Neutrophil (primary cell): ENCODE measurements at regions not wholly inside any gene's neighbourhood (a gene's known extent, or its start where the extent isn't known, plus 50 kb on each side); places are given as distances from the start of the nearest gene placed in this dataset.

ENCODE experiments used
- H3K27ac ChIP-seq: fragments of 200-600 bp; sonication (generic); 2 replicates; pipeline ENCODE4 v1.5.1; 2016; ENCODE audit warnings: mild to moderate bottlenecking, moderate library complexity
- H3K27me3 ChIP-seq: fragments of 200-600 bp; sonication (generic); 2 replicates; pipeline ENCODE4 v1.6.0; 2016; ENCODE audit warnings: mild to moderate bottlenecking
- H3K36me3 ChIP-seq: fragments of 200-600 bp; sonication (generic); 2 replicates; pipeline ENCODE4 v1.5.1; 2017
- H3K4me1 ChIP-seq, 2 experiments: fragments of 200-600 bp in 1 of 2; sonication (generic) in 1 of 2; 1 replicate in 1 of 2; 2 replicates in 1 of 2; pipeline versions ENCODE4 v1.5.1 to v1.6.1; 2013 to 2016; ENCODE audit warnings: low read depth in 1 of 2, low read length in 1 of 2, mild to moderate bottlenecking in 1 of 2, moderate library complexity in 1 of 2; ENCODE audit not compliant: control insufficient read depth in 1 of 2, insufficient read depth in 1 of 2
- H3K4me3 ChIP-seq, 2 experiments: fragments of 200-600 bp in 1 of 2; sonication (generic) in 1 of 2; 1 replicate in 1 of 2; 2 replicates in 1 of 2; pipeline ENCODE4 v1.5.1; 2013 to 2016; ENCODE audit warnings: low read depth in 1 of 2, low read length in 1 of 2, mild to moderate bottlenecking in 1 of 2, moderate library complexity in 1 of 2
- H3K9me3 ChIP-seq: fragments of 200-600 bp; sonication (generic); 2 replicates; pipeline ENCODE4 v1.5.1; 2016
- CTCF ChIP-seq: fragments of 200-600 bp; sonication (generic); IDR thresholded peaks from 2 replicates; pipeline ENCODE4 v1.5.1; 2016; ENCODE audit warnings: antibody characterized with exemption

GRCh38 chr6:167647737-167648470 lies 178.8 kb upstream of the AFDN start:
- H3K4me3 ChIP-seq, result no peak overlapping the region
- H3K9me3 ChIP-seq, result no peaks in the 10 kb centered on the region
- H3K36me3 ChIP-seq, result no peaks in the 10 kb centered on the region
- no peak for TF ChIP-seq CTCF
- no peaks in the 10 kb centered on the region for H3K4me1 ChIP-seq
- H3K27ac ChIP-seq, result no peak overlapping the region
- H3K27me3 ChIP-seq, result peaks cover 10% of the 10 kb centered on the region

GRCh38 chr6:167648501-167649278 lies 178.0 kb upstream of the AFDN start:
- Histone ChIP-seq H3K36me3 (no peaks in the 10 kb centered on the region), H3K4me3 (no peak overlapping the region), H3K27ac (no peak overlapping the region), H3K27me3 (peaks cover 10% of the 10 kb centered on the region), H3K9me3 (no peaks in the 10 kb centered on the region), H3K4me1 (no peaks in the 10 kb centered on the region)
- no peak for TF ChIP-seq CTCF

DNA sequence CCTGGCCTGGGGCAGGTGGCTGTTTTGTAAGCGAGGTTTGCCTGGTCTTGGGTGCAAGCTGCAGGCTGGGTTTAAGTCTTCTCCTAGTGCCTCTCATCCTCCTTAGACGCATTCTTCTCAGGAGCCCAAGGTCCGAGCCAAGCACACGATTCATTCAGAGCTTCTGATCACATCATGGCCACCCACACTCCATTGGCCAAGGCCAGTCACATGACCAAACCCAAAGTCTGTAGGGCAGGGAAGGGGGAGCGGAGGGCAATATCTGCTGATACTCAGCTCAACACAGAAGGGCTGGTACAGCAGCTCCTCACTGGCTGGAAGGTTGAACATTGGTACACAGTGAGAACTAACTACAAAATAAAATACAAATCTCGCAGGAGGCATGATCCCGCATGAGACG lies 177.2 kb upstream of the AFDN start:
- Histone ChIP-seq H3K9me3 (no peaks in the 10 kb centered on the region), H3K4me3 (no peak overlapping the region), H3K27ac (no peak overlapping the region), H3K27me3 (peaks cover 10% of the 10 kb centered on the region), H3K36me3 (no peaks in the 10 kb centered on the region), H3K4me1 (no peaks in the 10 kb centered on the region)
- no peak for TF ChIP-seq CTCF

DNA sequence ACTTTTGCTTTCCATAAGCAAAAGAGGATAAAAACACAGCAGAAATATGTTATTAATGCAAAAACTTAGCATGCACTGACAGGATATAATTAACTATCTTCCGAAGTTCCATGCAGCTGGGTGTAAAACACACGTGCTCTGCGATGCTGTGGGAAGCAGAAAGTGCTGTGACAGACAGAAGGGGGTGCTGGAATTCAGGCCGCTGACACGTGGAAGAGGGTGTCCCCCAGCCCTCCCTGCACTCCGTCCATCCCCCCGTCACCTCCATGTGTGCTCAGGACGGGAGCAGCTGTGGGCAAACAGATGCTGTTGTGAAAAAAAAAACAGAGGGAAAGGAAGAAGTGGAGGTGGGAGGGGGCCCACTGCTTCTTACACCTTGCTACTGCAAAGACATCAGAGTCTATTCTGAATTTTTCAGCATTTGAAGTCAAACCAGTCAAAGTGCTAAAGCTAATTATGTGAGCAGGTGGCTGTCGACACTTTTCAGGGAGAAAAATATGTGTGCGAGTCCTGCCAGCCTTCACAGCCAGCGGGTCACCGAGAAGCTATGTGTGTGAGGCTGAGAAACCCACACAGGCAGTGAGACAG lies 175.9 kb upstream of the AFDN start:
- Histone ChIP-seq H3K4me1 (no peaks in the 10 kb centered on the region), H3K36me3 (no peaks in the 10 kb centered on the region), H3K4me3 (no peak overlapping the region), H3K27me3 (peaks cover 5% of the 10 kb centered on the region), H3K9me3 (no peaks in the 10 kb centered on the region), H3K27ac (no peak overlapping the region)
- no peak for TF ChIP-seq CTCF

DNA sequence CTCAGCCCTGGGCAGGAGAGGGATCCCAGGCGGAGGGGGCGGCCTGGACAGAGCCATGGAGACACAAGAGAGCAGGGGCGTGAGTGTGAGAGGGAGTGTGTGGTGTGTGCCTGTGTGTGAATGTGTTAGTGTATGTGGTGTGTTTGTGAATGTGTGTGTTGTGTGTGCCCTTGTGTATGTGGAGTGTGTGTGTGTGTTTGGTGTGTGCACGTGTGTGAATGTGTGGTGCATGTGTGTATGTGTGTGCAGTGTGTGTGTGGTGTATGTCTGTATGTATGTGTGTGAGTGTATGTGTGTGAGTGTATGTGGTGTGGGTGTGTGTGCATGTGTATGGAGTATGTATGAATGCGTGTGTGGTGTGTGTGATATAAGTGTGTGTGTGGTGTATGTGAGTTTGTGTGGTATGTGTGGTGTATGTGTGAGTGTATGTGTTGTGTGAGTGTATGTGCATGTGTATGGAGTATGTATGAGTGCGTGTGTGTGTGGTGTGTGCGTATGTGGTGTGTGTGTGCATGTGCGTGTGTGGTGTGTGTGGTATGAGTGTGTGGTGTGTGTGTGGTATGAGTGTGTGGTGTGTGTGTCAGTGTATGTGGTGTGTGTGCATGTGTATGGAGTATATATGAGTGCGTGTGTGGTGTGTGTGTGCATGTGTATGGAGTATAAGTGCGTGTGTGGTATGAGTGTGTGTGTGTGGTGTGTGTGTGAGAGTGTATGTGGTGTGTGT lies 175.2 kb upstream of the AFDN start:
- Histone ChIP-seq H3K4me1 (no peaks in the 10 kb centered on the region), H3K27me3 (peaks cover 5% of the 10 kb centered on the region), H3K27ac (no peak overlapping the region), H3K36me3 (no peaks in the 10 kb centered on the region), H3K9me3 (no peaks in the 10 kb centered on the region), H3K4me3 (no peak overlapping the region)
- no peak for TF ChIP-seq CTCF
